MM.1S (cell line): ENCODE measurements at regions not wholly inside any gene's neighbourhood (a gene's known extent, or its start where the extent isn't known, plus 50 kb on each side); places are given as distances from the start of the nearest gene placed in this dataset.

Source experiments
- DNase-seq: peaks from one replicate; pipeline ENCODE4 v3.0.0-alpha.2; 2015
- H2AFZ ChIP-seq: fragments of 300-600 bp; sonication (generic); 2 replicates; pipeline ENCODE4 v1.6.0; 2016; ENCODE audit warnings: antibody characterized with exemption, low read length
- H3F3A ChIP-seq: fragments of 300-600 bp; sonication (generic); 2 replicates; pipeline ENCODE4 v1.6.1; 2016; ENCODE audit warnings: mild to moderate bottlenecking, antibody characterized with exemption, low read length, moderate library complexity, mixed read lengths; ENCODE audit not compliant: insufficient read depth
- H3K27ac ChIP-seq: fragments of 300-600 bp; sonication (generic); 2 replicates; pipeline ENCODE4 v1.5.1; 2016; ENCODE audit warnings: mild to moderate bottlenecking, low read length
- H3K27me3 ChIP-seq: fragments of 300-600 bp; sonication (generic); replicated peaks from 2 replicates; pipeline ENCODE4 v1.6.0; 2016; ENCODE audit warnings: low read length; ENCODE audit not compliant: insufficient read depth
- H3K36me3 ChIP-seq: fragments of 300-600 bp; sonication (generic); replicated peaks from 2 replicates; pipeline ENCODE4 v1.6.1; 2016; ENCODE audit warnings: mild to moderate bottlenecking, low read length, mixed read lengths; ENCODE audit not compliant: insufficient read depth
- H3K4me1 ChIP-seq: fragments of 300-600 bp; sonication (generic); 2 replicates; pipeline ENCODE4 v1.6.1; 2016; ENCODE audit warnings: low read length, mixed read lengths
- H3K4me2 ChIP-seq: fragments of 300-600 bp; sonication (generic); 2 replicates; pipeline ENCODE4 v1.6.0; 2016; ENCODE audit warnings: low read depth, low read length
- H3K4me3 ChIP-seq: fragments of 300-600 bp; sonication (generic); 2 replicates; pipeline ENCODE4 v1.5.1; 2016; ENCODE audit warnings: low read length, mixed read lengths
- H3K79me2 ChIP-seq: fragments of 300-600 bp; sonication (generic); 2 replicates; pipeline ENCODE4 v1.6.1; 2016; ENCODE audit warnings: mixed run types, low read length, mixed read lengths
- H3K9ac ChIP-seq: fragments of 300-600 bp; sonication (generic); 2 replicates; pipeline ENCODE4 v1.6.1; 2016; ENCODE audit warnings: low read length, mixed read lengths
- H3K9me2 ChIP-seq: fragments of 300-600 bp; sonication (generic); replicated peaks from 2 replicates; pipeline ENCODE4 v1.6.1; 2016; ENCODE audit warnings: mild to moderate bottlenecking, low read length, mixed read lengths; ENCODE audit not compliant: insufficient read depth
- H3K9me3 ChIP-seq: fragments of 300-600 bp; sonication (generic); replicated peaks from 2 replicates; pipeline ENCODE4 v1.6.1; 2016; ENCODE audit warnings: mild to moderate bottlenecking, low read length, mixed read lengths; ENCODE audit not compliant: insufficient read depth
- H4K20me1 ChIP-seq: fragments of 300-600 bp; sonication (generic); 2 replicates; pipeline ENCODE4 v1.6.1; 2016; ENCODE audit warnings: mild to moderate bottlenecking, low read length, moderate library complexity, mixed read lengths; ENCODE audit not compliant: insufficient read depth
- EZH2 ChIP-seq: fragments of 300-600 bp; sonication (generic); optimal IDR thresholded peaks from 2 replicates; pipeline ENCODE3; 2017; ENCODE audit warnings: low read depth, mild to moderate bottlenecking, antibody characterized with exemption, low read length, mixed read lengths
- EZH2phosphoT487 ChIP-seq: fragments of 300-600 bp; sonication (generic); IDR thresholded peaks from 2 replicates; pipeline ENCODE4 v1.6.1; 2018; ENCODE audit warnings: antibody characterized with exemption, low read length
- TF ChIP-seq, protein P1 (sequence below): fragments of 300-600 bp; sonication (generic); IDR thresholded peaks from 2 replicates; pipeline ENCODE4 v1.5.1; 2016; ENCODE audit warnings: antibody characterized with exemption, low read length, mixed read lengths

DNA sequence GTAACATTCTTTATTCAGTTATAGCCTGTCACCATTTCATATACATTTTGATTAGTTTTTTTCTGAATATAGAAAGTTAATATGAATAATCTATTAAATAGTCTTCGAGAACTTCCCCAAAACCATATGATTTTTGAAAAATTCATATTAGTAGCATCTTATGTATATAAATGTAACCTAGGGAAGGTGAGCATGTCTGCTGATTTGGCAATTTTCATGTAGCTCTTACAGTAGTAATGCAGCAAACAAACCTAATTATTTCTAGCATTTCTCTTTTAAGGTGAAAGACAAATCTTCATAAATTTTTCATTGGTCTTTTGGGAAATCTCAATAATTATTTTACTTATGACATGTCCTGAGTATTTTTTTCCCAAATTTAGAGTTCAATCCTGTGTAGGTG, 939.0 kb downstream of the TBC1D32 start:
- TF ChIP-seq EZH2phosphoT487 = no peak
- no peak for TF ChIP-seq EZH2
- TF ChIP-seq, protein P1, sequence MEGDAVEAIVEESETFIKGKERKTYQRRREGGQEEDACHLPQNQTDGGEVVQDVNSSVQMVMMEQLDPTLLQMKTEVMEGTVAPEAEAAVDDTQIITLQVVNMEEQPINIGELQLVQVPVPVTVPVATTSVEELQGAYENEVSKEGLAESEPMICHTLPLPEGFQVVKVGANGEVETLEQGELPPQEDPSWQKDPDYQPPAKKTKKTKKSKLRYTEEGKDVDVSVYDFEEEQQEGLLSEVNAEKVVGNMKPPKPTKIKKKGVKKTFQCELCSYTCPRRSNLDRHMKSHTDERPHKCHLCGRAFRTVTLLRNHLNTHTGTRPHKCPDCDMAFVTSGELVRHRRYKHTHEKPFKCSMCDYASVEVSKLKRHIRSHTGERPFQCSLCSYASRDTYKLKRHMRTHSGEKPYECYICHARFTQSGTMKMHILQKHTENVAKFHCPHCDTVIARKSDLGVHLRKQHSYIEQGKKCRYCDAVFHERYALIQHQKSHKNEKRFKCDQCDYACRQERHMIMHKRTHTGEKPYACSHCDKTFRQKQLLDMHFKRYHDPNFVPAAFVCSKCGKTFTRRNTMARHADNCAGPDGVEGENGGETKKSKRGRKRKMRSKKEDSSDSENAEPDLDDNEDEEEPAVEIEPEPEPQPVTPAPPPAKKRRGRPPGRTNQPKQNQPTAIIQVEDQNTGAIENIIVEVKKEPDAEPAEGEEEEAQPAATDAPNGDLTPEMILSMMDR = no peak
- no peaks in the 10 kb centered on the region for H3K9me2 ChIP-seq
- no peaks in the 10 kb centered on the region for H3K79me2 ChIP-seq
- no peak overlapping the region for H3K4me2 ChIP-seq
- no peaks in the 10 kb centered on the region for H3K9me3 ChIP-seq
- no peak overlapping the region for H3K27ac ChIP-seq
- no peaks in the 10 kb centered on the region for H3K4me1 ChIP-seq
- H3F3A ChIP-seq = no peaks in the 10 kb centered on the region
- no peak for DNase-seq
- H3K9ac ChIP-seq = no peak overlapping the region
- no peaks in the 10 kb centered on the region for H3K27me3 ChIP-seq
- no peaks in the 10 kb centered on the region for H4K20me1 ChIP-seq
- no peak overlapping the region for H3K4me3 ChIP-seq
- no peak overlapping the region for H2AFZ ChIP-seq
- no peaks in the 10 kb centered on the region for H3K36me3 ChIP-seq

GRCh38 chr6:120392941-120393340, 941.3 kb downstream of the TBC1D32 start:
- H3K4me2 ChIP-seq = no peak overlapping the region
- DNase-seq = no peak
- H3F3A ChIP-seq = no peaks in the 10 kb centered on the region
- no peaks in the 10 kb centered on the region for H3K36me3 ChIP-seq
- no peaks in the 10 kb centered on the region for H4K20me1 ChIP-seq
- H3K4me3 ChIP-seq = no peak overlapping the region
- no peak overlapping the region for H2AFZ ChIP-seq
- no peak for TF ChIP-seq EZH2
- no peak for TF ChIP-seq EZH2phosphoT487
- H3K79me2 ChIP-seq = no peaks in the 10 kb centered on the region
- no peaks in the 10 kb centered on the region for H3K9me2 ChIP-seq
- no peaks in the 10 kb centered on the region for H3K4me1 ChIP-seq
- no peaks in the 10 kb centered on the region for H3K9me3 ChIP-seq
- no peak overlapping the region for H3K27ac ChIP-seq
- H3K27me3 ChIP-seq = no peaks in the 10 kb centered on the region
- H3K9ac ChIP-seq = no peak overlapping the region

GRCh38 chr6:120384671-120385070, 949.6 kb downstream of the TBC1D32 start:
- no peaks in the 10 kb centered on the region for H3K27me3 ChIP-seq
- no peaks in the 10 kb centered on the region for H3F3A ChIP-seq
- no peaks in the 10 kb centered on the region for H3K9me3 ChIP-seq
- no peak overlapping the region for H3K4me3 ChIP-seq
- no peaks in the 10 kb centered on the region for H3K9me2 ChIP-seq
- DNase-seq = no peak
- no peak overlapping the region for H3K27ac ChIP-seq
- no peaks in the 10 kb centered on the region for H3K36me3 ChIP-seq
- H4K20me1 ChIP-seq = no peaks in the 10 kb centered on the region
- no peaks in the 10 kb centered on the region for H3K4me1 ChIP-seq
- TF ChIP-seq, protein P1 = no peak
- TF ChIP-seq EZH2 (no peak), EZH2phosphoT487 (no peak)
- H2AFZ ChIP-seq = no peak overlapping the region
- no peak overlapping the region for H3K4me2 ChIP-seq
- H3K79me2 ChIP-seq = no peaks in the 10 kb centered on the region
- H3K9ac ChIP-seq = no peak overlapping the region

DNA sequence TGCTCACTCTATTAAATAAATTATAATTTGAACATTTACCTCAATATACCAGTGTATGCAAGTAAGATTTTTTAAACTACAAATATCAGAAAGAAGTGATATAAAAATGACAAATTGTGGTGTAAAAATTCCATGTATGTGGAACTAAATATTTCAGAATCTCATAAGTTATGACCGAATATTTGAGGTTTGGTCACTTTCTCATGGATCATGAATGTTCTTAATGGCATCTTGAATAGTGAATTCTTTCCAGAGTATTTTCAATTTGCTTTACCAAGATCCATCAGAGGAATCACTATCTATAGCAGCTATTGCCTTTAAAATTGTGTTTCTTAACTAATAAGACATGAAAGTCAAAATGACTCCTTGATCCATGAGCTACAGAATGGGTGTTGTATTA, 950.6 kb downstream of the TBC1D32 start:
- Histone ChIP-seq H3F3A (no peaks in the 10 kb centered on the region), H3K9ac (no peak overlapping the region), H3K4me1 (no peaks in the 10 kb centered on the region), H3K9me2 (no peaks in the 10 kb centered on the region), H3K79me2 (no peaks in the 10 kb centered on the region), H3K27me3 (no peaks in the 10 kb centered on the region), H3K27ac (no peak overlapping the region), H2AFZ (no peak overlapping the region), H4K20me1 (no peaks in the 10 kb centered on the region), H3K4me3 (no peak overlapping the region), H3K9me3 (no peaks in the 10 kb centered on the region), H3K36me3 (no peaks in the 10 kb centered on the region), H3K4me2 (no peak overlapping the region)
- DNase-seq = no peak
- TF ChIP-seq EZH2phosphoT487 = no peak
- TF ChIP-seq EZH2 = no peak
- TF ChIP-seq, protein P1 = no peak
